ENCODE measurements at regions not wholly inside any gene's neighbourhood (a gene's known extent, or its start where the extent isn't known, plus 50 kb on each side); places are given as distances from the start of the nearest gene placed in this dataset.

DNA sequence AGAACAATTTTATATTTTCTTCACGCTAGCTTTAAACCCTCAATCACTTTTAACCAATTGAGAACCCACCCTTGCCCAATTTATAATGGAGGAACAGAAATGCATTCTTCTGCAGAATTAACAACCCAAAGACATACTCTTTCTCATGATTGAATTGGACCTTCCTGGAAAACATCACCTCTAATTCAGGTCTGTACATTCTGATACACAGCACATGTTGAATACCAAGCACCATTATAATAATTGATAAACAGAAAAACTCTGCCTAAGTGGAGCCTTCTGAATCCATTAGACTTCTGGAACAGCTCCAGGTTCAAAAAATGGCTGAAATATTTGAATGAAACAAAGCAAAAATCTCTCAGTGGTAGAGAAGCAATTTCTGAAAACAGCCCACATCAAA is 105.4 kb downstream of the FAM76B start:
- no peaks in the 10 kb centered on the region for H3K9me3 Mint-ChIP-seq
- TF ChIP-seq, protein P1, sequence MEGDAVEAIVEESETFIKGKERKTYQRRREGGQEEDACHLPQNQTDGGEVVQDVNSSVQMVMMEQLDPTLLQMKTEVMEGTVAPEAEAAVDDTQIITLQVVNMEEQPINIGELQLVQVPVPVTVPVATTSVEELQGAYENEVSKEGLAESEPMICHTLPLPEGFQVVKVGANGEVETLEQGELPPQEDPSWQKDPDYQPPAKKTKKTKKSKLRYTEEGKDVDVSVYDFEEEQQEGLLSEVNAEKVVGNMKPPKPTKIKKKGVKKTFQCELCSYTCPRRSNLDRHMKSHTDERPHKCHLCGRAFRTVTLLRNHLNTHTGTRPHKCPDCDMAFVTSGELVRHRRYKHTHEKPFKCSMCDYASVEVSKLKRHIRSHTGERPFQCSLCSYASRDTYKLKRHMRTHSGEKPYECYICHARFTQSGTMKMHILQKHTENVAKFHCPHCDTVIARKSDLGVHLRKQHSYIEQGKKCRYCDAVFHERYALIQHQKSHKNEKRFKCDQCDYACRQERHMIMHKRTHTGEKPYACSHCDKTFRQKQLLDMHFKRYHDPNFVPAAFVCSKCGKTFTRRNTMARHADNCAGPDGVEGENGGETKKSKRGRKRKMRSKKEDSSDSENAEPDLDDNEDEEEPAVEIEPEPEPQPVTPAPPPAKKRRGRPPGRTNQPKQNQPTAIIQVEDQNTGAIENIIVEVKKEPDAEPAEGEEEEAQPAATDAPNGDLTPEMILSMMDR (conservative IDR thresholded peaks at IDR 0.05) = no peak
- H3K36me3 Mint-ChIP-seq (ENCODE audit: low read depth) = no peaks in the 10 kb centered on the region
- no peak overlapping the region for H3K27ac Mint-ChIP-seq (ENCODE audit: unreplicated experiment)
- no peak for DNase-seq (ENCODE audit: low read depth, low spot score)
- H3K27me3 Mint-ChIP-seq (ENCODE audit: low read depth) = no peaks in the 10 kb centered on the region
- H3K4me1 Mint-ChIP-seq = peaks cover 12% of the 10 kb centered on the region
- no peak overlapping the region for H3K4me3 Mint-ChIP-seq

DNA sequence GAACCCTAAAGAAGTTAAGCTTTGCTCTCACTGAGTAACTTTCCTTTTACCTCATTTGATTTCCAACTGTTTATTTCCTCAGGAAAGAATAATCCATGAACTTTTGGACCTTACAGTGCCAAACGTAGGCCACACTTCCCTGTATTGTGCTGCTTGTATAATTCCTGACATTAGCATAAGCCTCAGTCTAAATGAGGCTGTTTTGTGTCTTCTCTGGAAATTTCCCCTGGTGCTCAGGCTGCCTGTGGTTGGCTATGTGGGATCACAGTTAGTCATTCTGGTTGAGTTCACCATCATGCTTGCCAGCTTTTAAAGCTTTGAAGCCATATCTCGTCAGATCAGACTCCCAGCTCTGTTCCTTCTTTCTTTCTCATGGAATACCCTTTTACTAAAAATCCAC is 107.0 kb downstream of the FAM76B start:
- Mint-ChIP-seq H3K27me3 (ENCODE audit: low read depth) (no peaks in the 10 kb centered on the region), H3K4me3 (no peak overlapping the region), H3K36me3 (ENCODE audit: low read depth) (no peaks in the 10 kb centered on the region), H3K4me1 (peaks cover 12% of the 10 kb centered on the region), H3K9me3 (no peaks in the 10 kb centered on the region), H3K27ac (ENCODE audit: unreplicated experiment) (peak overlapping the region; percentile 5)
- TF ChIP-seq, protein P1 (conservative IDR thresholded peaks at IDR 0.05) = no peak
- no peak for DNase-seq (ENCODE audit: low read depth, low spot score)

DNA sequence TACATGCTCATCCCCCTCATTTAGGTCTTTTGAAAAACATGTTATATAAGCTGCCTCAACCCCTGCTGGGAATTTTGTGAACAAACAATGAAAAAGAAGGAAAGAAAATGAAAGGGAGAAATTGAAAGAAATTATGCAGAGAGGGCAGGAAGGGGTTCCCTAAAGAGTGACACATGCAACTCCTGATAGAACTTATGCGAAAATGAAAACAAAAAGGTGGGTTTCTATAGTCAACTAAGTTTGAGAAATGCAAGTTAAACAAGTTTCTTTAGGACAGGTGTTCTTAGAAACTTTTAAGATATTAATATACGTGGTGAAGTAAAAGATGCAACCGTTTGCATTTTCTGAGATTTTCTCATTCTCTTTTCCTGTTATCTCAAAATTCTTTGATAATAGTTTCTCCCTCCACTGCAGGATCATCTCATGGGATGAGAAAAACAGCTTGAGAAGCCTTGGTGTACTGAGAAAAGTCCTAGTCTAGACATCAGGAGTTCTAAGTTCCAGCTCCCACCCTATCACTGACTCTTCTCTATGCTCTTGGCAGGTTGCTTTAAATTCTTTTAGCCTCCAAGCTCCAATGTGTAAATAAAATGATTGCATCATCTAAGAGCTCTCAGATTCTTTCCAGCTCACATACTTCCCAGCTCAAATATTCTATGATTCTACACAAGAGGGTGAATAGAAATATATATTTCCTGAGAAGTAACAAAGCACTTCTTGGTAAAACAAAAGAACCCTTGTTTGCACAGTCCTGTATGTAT is 109.2 kb downstream of the FAM76B start:
- TF ChIP-seq, protein P1 (conservative IDR thresholded peaks at IDR 0.05) = no peak
- no peak for DNase-seq (ENCODE audit: low read depth, low spot score)
- Mint-ChIP-seq H3K4me1 (peaks cover 12% of the 10 kb centered on the region), H3K36me3 (ENCODE audit: low read depth) (no peaks in the 10 kb centered on the region), H3K9me3 (no peaks in the 10 kb centered on the region), H3K4me3 (no peak overlapping the region), H3K27me3 (ENCODE audit: low read depth) (no peaks in the 10 kb centered on the region), H3K27ac (ENCODE audit: unreplicated experiment) (no peak overlapping the region)

DNA sequence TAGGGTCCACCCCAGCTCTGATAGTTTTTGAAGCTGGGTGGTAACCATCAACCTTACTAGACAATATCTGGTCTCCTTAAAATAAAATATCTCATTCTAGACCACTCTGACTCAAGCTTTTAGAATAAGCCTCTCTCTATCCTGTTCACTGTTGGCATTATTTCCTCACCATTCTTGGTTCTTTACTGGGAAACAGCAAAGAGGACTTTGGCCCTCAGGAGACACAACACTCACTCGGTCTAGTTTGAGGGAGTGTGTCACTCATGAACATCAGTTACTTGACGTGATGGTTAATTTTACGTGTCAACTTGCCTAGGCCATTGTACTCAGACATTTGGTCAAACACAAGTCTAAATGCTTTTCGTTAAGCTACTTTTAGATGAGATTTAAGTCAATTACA is 110.6 kb downstream of the FAM76B start:
- Mint-ChIP-seq H3K36me3 (ENCODE audit: low read depth) (no peaks in the 10 kb centered on the region), H3K27me3 (ENCODE audit: low read depth) (no peaks in the 10 kb centered on the region), H3K27ac (ENCODE audit: unreplicated experiment) (no peak overlapping the region), H3K4me3 (no peak overlapping the region), H3K4me1 (peaks cover 12% of the 10 kb centered on the region), H3K9me3 (no peaks in the 10 kb centered on the region)
- TF ChIP-seq, protein P1 (conservative IDR thresholded peaks at IDR 0.05) = no peak
- no peak for DNase-seq (ENCODE audit: low read depth, low spot score)

DNA sequence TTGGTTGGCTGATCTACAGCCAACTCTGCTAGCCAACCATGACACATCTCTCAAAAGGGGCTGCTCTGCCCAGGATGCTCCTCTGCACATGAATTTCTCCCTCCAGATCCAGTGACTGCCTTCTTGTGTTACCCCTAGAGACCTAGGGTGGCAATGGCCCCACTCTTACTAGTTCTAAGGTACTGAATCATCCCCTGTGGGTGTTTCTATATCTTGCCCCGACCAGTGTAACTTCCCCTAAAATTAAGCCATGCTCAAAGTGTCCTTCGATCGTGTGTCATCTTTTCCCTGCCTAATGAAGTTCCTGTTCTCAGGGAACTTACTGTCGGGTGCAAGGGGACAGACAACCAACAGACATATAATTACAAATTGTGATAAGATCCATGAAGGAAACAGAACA is 113.3 kb downstream of the FAM76B start:
- Mint-ChIP-seq H3K27ac (ENCODE audit: unreplicated experiment) (no peak overlapping the region), H3K4me1 (peaks cover 12% of the 10 kb centered on the region), H3K27me3 (ENCODE audit: low read depth) (no peaks in the 10 kb centered on the region), H3K36me3 (ENCODE audit: low read depth) (no peaks in the 10 kb centered on the region), H3K9me3 (no peaks in the 10 kb centered on the region), H3K4me3 (no peak overlapping the region)
- TF ChIP-seq, protein P1 (conservative IDR thresholded peaks at IDR 0.05) = no peak
- DNase-seq (ENCODE audit: low read depth, low spot score) = no peak
